Panc1 (cell line): ENCODE measurements at regions not wholly inside any gene's neighbourhood (a gene's known extent, or its start where the extent isn't known, plus 50 kb on each side); places are given as distances from the start of the nearest gene placed in this dataset.

Experiments
- POLR2AphosphoS5 ChIP-seq: IDR thresholded peaks from 2 replicates; pipeline ENCODE4 v1.6.1; 2012; ENCODE audit warnings: mild to moderate bottlenecking, low read depth, low read length, moderate library complexity
- TF ChIP-seq, protein P1 (sequence below): fragments of 450-650 bp; IDR thresholded peaks from 2 replicates; pipeline ENCODE4 v1.5.1; 2017; ENCODE audit warnings: mild to moderate bottlenecking

DNA sequence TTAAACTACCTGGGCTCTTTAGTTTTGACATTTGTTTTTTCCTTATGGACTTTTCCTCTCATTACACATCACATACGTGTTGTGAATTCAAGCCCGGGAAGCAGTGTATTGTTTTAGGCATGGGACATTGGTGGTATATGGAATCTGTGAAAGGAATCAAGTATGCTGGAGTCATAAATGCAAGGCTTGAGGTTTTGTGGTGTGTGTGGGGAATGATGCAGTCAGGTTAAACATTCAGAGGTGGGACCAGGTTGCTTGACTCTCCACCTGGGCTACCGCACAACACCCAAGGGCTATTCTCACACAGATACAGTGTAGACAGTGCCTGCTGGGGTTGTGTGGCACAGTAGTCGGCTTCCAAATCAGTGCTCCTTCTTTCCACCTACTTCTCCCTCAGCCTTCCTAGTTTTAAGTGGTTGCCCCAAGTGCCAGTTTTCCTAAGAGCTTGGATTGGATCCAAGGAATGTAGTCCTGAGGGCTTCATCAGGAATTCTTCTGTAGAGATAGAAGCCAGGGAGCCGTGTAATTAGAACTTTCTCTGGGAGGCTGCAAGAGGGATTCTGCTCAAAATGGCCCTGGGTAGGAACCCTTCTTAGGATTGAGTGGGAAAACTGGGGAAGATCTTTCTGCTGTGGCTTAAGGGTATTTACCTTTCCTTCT, 243.7 kb downstream of the C12orf75 start:
- no peak for TF ChIP-seq POLR2AphosphoS5
- TF ChIP-seq, protein P1, sequence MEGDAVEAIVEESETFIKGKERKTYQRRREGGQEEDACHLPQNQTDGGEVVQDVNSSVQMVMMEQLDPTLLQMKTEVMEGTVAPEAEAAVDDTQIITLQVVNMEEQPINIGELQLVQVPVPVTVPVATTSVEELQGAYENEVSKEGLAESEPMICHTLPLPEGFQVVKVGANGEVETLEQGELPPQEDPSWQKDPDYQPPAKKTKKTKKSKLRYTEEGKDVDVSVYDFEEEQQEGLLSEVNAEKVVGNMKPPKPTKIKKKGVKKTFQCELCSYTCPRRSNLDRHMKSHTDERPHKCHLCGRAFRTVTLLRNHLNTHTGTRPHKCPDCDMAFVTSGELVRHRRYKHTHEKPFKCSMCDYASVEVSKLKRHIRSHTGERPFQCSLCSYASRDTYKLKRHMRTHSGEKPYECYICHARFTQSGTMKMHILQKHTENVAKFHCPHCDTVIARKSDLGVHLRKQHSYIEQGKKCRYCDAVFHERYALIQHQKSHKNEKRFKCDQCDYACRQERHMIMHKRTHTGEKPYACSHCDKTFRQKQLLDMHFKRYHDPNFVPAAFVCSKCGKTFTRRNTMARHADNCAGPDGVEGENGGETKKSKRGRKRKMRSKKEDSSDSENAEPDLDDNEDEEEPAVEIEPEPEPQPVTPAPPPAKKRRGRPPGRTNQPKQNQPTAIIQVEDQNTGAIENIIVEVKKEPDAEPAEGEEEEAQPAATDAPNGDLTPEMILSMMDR, result no peak
